Progenitor cell of endocrine pancreas (in vitro differentiated cells): ENCODE measurements at regions not wholly inside any gene's neighbourhood (a gene's known extent, or its start where the extent isn't known, plus 50 kb on each side); places are given as distances from the start of the nearest gene placed in this dataset.

Source experiments
- DNase-seq: peaks from one replicate; pipeline ENCODE4 v3.0.0; 2021; ENCODE audit warnings: low spot score; ENCODE audit not compliant: unreplicated experiment
- H3K27ac Mint-ChIP-seq: 2 replicates; pipeline ENCODE4 v1.8.0; 2021; ENCODE audit warnings: mild to moderate bottlenecking, moderate library complexity, mixed read lengths
- H3K27me3 Mint-ChIP-seq: 2 replicates; pipeline ENCODE4 v1.8.0; 2021; ENCODE audit warnings: mixed read lengths
- H3K36me3 Mint-ChIP-seq: 2 replicates; pipeline ENCODE4 v1.8.0; 2022; ENCODE audit warnings: mixed read lengths; ENCODE audit not compliant: insufficient read depth
- H3K4me1 Mint-ChIP-seq: 2 replicates; pipeline ENCODE4 v1.8.0; 2021; ENCODE audit warnings: low read depth, mixed read lengths
- H3K4me3 Mint-ChIP-seq: 2 replicates; pipeline ENCODE4 v1.8.0; 2021; ENCODE audit warnings: low read depth, mild to moderate bottlenecking, moderate library complexity, mixed read lengths
- H3K9me3 Mint-ChIP-seq: 2 replicates; pipeline ENCODE4 v1.8.0; 2021; ENCODE audit warnings: low read depth, mixed read lengths
- TF ChIP-seq, protein P1 (sequence below): fragments of 200-600 bp; sonication (generic); IDR thresholded peaks from one replicate; pipeline ENCODE4 v1.5.0; 2021; ENCODE audit warnings: antibody characterized with exemption, mild to moderate bottlenecking; ENCODE audit not compliant: unreplicated experiment

DNA sequence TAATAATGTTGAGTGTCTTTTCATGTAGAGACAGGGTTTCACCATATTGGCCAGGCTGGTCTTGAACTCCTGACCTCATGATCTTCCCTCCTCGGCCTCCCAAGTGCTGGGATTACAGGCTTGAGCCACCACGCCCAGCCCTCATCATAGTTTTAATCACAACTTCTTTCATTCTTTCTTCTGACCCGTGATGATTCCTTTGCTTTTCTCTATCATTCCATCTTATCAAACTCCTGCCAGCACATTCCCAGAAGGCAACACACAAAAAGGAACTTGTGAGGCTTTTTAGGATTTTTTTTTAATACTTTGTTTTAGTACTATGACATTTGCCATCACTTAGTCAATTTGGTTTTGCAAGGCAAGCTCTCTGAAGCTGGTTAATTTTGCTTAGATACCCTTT, 77.5 kb upstream of the MEOX2 start:
- H3K36me3 Mint-ChIP-seq: no peaks in the 10 kb centered on the region
- TF ChIP-seq, protein P1, sequence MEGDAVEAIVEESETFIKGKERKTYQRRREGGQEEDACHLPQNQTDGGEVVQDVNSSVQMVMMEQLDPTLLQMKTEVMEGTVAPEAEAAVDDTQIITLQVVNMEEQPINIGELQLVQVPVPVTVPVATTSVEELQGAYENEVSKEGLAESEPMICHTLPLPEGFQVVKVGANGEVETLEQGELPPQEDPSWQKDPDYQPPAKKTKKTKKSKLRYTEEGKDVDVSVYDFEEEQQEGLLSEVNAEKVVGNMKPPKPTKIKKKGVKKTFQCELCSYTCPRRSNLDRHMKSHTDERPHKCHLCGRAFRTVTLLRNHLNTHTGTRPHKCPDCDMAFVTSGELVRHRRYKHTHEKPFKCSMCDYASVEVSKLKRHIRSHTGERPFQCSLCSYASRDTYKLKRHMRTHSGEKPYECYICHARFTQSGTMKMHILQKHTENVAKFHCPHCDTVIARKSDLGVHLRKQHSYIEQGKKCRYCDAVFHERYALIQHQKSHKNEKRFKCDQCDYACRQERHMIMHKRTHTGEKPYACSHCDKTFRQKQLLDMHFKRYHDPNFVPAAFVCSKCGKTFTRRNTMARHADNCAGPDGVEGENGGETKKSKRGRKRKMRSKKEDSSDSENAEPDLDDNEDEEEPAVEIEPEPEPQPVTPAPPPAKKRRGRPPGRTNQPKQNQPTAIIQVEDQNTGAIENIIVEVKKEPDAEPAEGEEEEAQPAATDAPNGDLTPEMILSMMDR: no peak
- peaks cover 7% of the 10 kb centered on the region for H3K4me1 Mint-ChIP-seq
- DNase-seq: no peak
- no peak overlapping the region for H3K27ac Mint-ChIP-seq
- H3K9me3 Mint-ChIP-seq: no peaks in the 10 kb centered on the region
- H3K27me3 Mint-ChIP-seq: no peaks in the 10 kb centered on the region
- no peak overlapping the region for H3K4me3 Mint-ChIP-seq

DNA sequence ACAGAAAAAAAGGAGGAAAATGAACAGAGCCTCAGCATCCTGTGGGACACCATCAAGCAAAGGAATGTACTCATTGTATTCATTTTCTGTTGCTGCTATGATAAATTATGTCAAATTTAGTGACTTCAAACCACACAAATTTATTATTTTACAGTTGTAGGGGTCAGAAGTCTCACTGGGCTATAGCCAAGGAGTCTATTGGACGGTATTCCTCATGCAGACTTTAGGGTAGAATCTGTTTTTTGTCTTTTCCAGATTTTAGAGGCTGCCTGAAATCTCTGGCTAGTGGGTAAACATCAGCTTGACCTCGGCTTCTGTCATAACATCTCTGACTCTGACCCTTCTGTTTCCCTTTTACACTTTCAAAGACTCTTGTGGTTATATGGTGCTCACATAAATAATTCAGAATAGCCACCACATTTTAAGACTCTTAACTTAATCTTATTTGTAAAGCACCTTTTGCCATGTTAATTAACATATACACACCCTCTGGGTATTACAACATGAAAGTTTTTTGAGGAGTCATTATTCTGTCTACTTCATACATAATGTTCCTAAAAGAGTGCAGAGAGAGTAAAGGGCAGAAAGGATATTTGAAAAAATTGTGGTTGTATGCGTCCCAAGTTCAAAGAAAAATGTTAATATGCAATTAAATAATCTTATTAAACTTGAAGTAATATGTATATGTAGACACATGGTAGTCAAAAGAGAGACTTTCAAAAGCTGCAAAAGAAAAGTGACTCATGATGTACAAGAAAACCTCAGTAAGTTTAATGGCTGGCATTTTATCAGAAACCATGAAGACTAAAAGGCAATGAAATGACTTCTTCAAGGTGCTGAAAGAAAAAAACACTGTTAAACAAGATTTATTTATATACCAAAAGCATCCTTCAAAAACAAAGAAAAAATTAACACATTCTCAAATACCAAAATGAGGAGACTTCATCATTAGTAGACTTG, 70.8 kb upstream of the MEOX2 start:
- no peaks in the 10 kb centered on the region for H3K4me1 Mint-ChIP-seq
- no peaks in the 10 kb centered on the region for H3K27me3 Mint-ChIP-seq
- H3K27ac Mint-ChIP-seq: no peak overlapping the region
- TF ChIP-seq, protein P1: no peak
- H3K4me3 Mint-ChIP-seq: no peak overlapping the region
- H3K9me3 Mint-ChIP-seq: peaks cover 10% of the 10 kb centered on the region
- no peaks in the 10 kb centered on the region for H3K36me3 Mint-ChIP-seq
- no peak for DNase-seq

DNA sequence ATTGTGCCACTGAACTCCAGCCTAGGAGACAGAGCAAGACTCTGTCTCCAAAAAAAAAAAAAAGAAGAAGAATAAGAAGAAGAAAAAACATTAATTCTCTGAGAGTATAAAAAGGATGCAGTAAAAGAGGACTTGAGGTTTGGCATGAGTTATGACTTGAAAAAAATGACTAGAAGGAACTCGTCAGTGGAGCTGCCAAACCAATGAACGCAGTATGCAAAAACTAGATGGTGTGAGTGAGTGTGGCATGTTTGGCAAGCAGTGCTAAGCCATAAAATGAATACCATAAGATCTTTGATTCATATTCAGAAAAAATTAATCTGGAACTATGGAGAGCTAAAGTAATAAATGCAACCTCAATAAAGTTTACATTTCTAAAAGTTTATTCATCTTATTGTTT, 68.6 kb upstream of the MEOX2 start:
- H3K9me3 Mint-ChIP-seq: peaks cover 10% of the 10 kb centered on the region
- no peak overlapping the region for H3K27ac Mint-ChIP-seq
- no peaks in the 10 kb centered on the region for H3K4me1 Mint-ChIP-seq
- no peaks in the 10 kb centered on the region for H3K36me3 Mint-ChIP-seq
- DNase-seq: no peak
- TF ChIP-seq, protein P1: no peak
- H3K4me3 Mint-ChIP-seq: no peak overlapping the region
- no peaks in the 10 kb centered on the region for H3K27me3 Mint-ChIP-seq

DNA sequence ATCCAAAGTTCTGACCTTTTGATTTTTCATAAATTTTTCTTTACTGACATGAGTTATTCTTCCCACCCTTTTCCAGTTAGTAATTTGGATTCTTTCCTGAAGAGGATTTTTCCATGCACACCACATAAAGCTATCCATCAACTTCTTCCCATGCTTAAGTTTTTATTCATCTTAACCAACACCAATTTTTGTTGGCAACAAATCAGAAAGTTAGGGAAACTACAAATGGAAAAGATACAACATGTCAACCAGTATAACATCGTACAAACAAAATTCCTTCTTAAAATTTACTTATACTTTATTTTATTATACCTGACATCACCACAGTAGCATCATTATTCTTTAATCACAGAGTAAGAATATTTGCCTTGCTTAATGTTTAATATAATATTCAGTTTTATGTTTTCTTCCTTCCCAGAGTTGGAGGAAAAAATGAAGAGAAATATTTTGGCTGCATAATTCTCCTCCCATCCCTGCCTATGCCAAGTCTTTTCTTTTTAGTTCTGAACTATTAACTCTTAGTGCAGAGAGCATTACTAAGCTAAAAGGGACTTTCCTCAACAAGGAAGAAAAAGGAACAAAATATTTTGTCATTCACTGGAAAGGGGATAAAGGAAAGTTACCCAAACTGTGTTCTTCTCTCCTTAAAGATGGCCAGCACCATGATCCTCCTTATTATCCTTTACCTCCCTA, 67.5 kb upstream of the MEOX2 start:
- Mint-ChIP-seq H3K4me3 (no peak overlapping the region), H3K27ac (no peak overlapping the region), H3K27me3 (no peaks in the 10 kb centered on the region), H3K4me1 (no peaks in the 10 kb centered on the region), H3K36me3 (no peaks in the 10 kb centered on the region), H3K9me3 (peaks cover 10% of the 10 kb centered on the region)
- TF ChIP-seq, protein P1: no peak
- DNase-seq: no peak

DNA sequence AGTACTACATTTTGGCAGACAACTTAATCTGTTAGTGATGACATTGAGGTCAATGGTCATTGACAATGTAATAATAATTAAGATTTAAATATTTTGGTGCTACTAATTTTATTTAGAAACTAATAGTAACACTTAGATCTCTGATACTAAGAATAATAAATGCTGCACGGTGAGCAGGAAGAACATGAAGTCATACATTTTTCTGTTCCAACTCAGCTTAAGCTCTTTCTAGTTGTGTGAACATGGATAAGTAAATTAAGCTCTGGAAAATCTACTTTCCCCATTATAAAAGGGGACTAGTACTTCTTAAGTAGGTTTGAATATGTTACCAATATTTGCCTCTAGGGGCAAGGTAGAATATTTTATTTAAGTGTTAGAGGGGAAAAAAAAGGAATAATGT, 65.9 kb upstream of the MEOX2 start:
- H3K9me3 Mint-ChIP-seq: peaks cover 10% of the 10 kb centered on the region
- H3K4me3 Mint-ChIP-seq: no peak overlapping the region
- H3K36me3 Mint-ChIP-seq: no peaks in the 10 kb centered on the region
- DNase-seq: no peak
- TF ChIP-seq, protein P1: no peak
- no peaks in the 10 kb centered on the region for H3K4me1 Mint-ChIP-seq
- no peaks in the 10 kb centered on the region for H3K27me3 Mint-ChIP-seq
- no peak overlapping the region for H3K27ac Mint-ChIP-seq
